ENCODE measurements at regions not wholly inside any gene's neighbourhood (a gene's known extent, or its start where the extent isn't known, plus 50 kb on each side); places are given as distances from the start of the nearest gene placed in this dataset.
"Not testable (repeated sequence)": the region's sequence is repeated elsewhere in the genome, so short reads cannot be mapped to it uniquely, and the experiment has no call there.

DNA sequence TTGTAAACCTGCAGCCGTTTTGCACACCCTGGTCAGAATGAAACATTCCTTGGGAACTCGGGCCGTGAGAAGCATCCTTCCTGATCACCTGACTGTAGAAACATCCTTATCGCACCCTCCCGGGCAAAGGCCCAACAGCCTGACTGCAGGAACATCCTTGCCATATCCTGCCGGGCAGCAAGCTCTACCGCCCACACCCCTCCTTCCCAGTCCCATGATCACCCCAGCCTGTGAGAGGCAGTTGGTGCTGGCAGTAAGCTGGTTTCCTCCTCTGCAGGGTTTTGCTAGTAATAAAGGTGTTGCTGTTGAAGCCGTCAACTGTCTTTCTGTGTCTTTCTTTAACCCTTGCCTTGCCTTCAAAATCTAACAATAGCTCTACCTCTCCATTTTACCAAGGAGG lies 816.1 kb downstream of the FOXD4L5 start:
- TF ChIP-seq, protein P1, sequence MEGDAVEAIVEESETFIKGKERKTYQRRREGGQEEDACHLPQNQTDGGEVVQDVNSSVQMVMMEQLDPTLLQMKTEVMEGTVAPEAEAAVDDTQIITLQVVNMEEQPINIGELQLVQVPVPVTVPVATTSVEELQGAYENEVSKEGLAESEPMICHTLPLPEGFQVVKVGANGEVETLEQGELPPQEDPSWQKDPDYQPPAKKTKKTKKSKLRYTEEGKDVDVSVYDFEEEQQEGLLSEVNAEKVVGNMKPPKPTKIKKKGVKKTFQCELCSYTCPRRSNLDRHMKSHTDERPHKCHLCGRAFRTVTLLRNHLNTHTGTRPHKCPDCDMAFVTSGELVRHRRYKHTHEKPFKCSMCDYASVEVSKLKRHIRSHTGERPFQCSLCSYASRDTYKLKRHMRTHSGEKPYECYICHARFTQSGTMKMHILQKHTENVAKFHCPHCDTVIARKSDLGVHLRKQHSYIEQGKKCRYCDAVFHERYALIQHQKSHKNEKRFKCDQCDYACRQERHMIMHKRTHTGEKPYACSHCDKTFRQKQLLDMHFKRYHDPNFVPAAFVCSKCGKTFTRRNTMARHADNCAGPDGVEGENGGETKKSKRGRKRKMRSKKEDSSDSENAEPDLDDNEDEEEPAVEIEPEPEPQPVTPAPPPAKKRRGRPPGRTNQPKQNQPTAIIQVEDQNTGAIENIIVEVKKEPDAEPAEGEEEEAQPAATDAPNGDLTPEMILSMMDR (conservative IDR thresholded peaks at IDR 0.05; ENCODE audit: low read length): not testable (repeated sequence)
- TF ChIP-seq EZH2phosphoT487 (IDR thresholded peaks at IDR 0.05; ENCODE audit: borderline replicate concordance, low read depth, low read length): not testable (repeated sequence)

All from OCI-LY7 (cell line).